ENCODE measurements at regions not wholly inside any gene's neighbourhood (a gene's known extent, or its start where the extent isn't known, plus 50 kb on each side); places are given as distances from the start of the nearest gene placed in this dataset.

GRCh38 chr11:39809833-39810232, 1649.6 kb downstream of the LRRC4C start:
- intact Hi-C loops (cut with DNase I) = no loop called here
- H3K9me3 ChIP-seq = no peaks in the 10 kb centered on the region
- H3K36me3 ChIP-seq = no peaks in the 10 kb centered on the region
- H3K27me3 ChIP-seq = no peaks in the 10 kb centered on the region
- H3K4me3 ChIP-seq = no peak overlapping the region
- DNase-seq (ENCODE audit: extremely low spot score in 2 of 2) = no peak
- no peaks in the 10 kb centered on the region for H3K4me1 ChIP-seq
- no peak overlapping the region for H3K27ac ChIP-seq
- no peak for TF ChIP-seq POLR2A (IDR thresholded peaks at IDR 0.05)

DNA sequence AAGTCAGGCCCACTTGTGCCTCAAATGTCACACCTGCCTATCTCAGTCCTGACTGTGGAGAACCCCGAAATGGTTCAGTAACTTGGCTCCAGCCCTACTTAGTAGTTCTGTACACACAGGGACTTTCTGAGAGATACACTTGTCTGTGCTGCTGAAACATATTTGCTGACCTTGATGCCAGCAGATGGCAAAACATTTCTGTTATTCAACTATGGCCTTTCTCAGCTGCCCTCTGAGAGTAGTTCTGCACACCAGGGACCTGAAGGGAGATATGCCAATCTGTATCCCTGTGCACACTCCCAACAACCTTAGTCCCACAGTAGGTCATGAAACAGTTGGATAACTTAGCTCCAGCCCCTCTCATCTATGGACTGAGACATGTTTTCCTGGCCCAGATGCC, 1651.5 kb downstream of the LRRC4C start:
- TF ChIP-seq, protein P1, sequence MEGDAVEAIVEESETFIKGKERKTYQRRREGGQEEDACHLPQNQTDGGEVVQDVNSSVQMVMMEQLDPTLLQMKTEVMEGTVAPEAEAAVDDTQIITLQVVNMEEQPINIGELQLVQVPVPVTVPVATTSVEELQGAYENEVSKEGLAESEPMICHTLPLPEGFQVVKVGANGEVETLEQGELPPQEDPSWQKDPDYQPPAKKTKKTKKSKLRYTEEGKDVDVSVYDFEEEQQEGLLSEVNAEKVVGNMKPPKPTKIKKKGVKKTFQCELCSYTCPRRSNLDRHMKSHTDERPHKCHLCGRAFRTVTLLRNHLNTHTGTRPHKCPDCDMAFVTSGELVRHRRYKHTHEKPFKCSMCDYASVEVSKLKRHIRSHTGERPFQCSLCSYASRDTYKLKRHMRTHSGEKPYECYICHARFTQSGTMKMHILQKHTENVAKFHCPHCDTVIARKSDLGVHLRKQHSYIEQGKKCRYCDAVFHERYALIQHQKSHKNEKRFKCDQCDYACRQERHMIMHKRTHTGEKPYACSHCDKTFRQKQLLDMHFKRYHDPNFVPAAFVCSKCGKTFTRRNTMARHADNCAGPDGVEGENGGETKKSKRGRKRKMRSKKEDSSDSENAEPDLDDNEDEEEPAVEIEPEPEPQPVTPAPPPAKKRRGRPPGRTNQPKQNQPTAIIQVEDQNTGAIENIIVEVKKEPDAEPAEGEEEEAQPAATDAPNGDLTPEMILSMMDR (IDR thresholded peaks at IDR 0.05) = no peak
- TF ChIP-seq POLR2A (IDR thresholded peaks at IDR 0.05) = no peak
- TF ChIP-seq POLR2AphosphoS5 (IDR thresholded peaks at IDR 0.05; ENCODE audit: insufficient read depth in 1 of 2, low read depth in 1 of 2) = no peak
- Histone ChIP-seq H3K9me3 (no peaks in the 10 kb centered on the region), H3K4me3 (no peak overlapping the region), H3K36me3 (no peaks in the 10 kb centered on the region), H3K27me3 (no peaks in the 10 kb centered on the region), H3K4me1 (no peaks in the 10 kb centered on the region), H3K27ac (no peak overlapping the region)
- intact Hi-C loops (cut with DNase I) = no loop called here
- no peak for DNase-seq (ENCODE audit: extremely low spot score in 2 of 2)

- H3K27me3 ChIP-seq = no peaks in the 10 kb centered on the region
- DNase-seq (ENCODE audit: extremely low spot score in 2 of 2) = no peak
- H3K36me3 ChIP-seq = no peaks in the 10 kb centered on the region
- intact Hi-C loops (cut with DNase I) = no loop called here
- no peak overlapping the region for H3K4me3 ChIP-seq
- no peak overlapping the region for H3K27ac ChIP-seq
- H3K4me1 ChIP-seq = no peaks in the 10 kb centered on the region
- TF ChIP-seq, protein P1 (IDR thresholded peaks at IDR 0.05) = no peak
- TF ChIP-seq POLR2A (IDR thresholded peaks at IDR 0.05) (no peak), POLR2AphosphoS5 (IDR thresholded peaks at IDR 0.05; ENCODE audit: insufficient read depth in 1 of 2, low read depth in 1 of 2) (no peak)
- no peaks in the 10 kb centered on the region for H3K9me3 ChIP-seq
Observed at GRCh38 chr11:39806652-39807051, 1652.8 kb downstream of the LRRC4C start.

DNA sequence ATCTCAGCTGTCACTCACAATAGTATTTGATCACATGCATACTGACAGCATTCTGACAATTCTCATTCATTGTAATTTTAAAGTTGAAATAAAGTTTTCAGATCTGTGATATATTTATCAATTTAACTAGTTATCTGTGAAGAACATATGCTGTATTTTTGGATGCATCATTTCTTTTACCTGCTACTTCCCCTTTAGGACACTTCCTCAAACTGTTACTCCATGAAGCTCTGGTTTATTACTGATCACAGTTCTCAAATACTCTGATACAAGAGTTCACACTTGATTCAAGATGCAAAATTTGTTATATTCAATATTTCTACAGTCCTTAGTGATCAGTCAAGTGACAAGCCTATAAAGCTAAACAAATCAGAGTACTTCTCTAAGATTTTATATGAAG, 1655.2 kb downstream of the LRRC4C start:
- intact Hi-C loops (cut with DNase I) = no loop called here
- no peak for DNase-seq (ENCODE audit: extremely low spot score in 2 of 2)
- Histone ChIP-seq H3K4me1 (no peaks in the 10 kb centered on the region), H3K27me3 (no peaks in the 10 kb centered on the region), H3K27ac (no peak overlapping the region), H3K9me3 (no peaks in the 10 kb centered on the region), H3K4me3 (no peak overlapping the region), H3K36me3 (no peaks in the 10 kb centered on the region)
- TF ChIP-seq POLR2AphosphoS5 (IDR thresholded peaks at IDR 0.05; ENCODE audit: insufficient read depth in 1 of 2, low read depth in 1 of 2) (no peak), POLR2A (IDR thresholded peaks at IDR 0.05) (no peak)
- TF ChIP-seq, protein P1 (IDR thresholded peaks at IDR 0.05) = no peak

GRCh38 chr11:39786682-39787081, 1672.8 kb downstream of the LRRC4C start:
- H3K27ac ChIP-seq = no peak overlapping the region
- DNase-seq (ENCODE audit: extremely low spot score in 2 of 2) = no peak
- intact Hi-C loops (cut with DNase I) = no loop called here
- H3K9me3 ChIP-seq = no peaks in the 10 kb centered on the region
- TF ChIP-seq, protein P1 (IDR thresholded peaks at IDR 0.05) = no peak
- TF ChIP-seq POLR2A (IDR thresholded peaks at IDR 0.05) (no peak), POLR2AphosphoS5 (IDR thresholded peaks at IDR 0.05; ENCODE audit: insufficient read depth in 1 of 2, low read depth in 1 of 2) (no peak)
- no peak overlapping the region for H3K4me3 ChIP-seq
- H3K4me1 ChIP-seq = no peaks in the 10 kb centered on the region
- H3K27me3 ChIP-seq = no peaks in the 10 kb centered on the region
- H3K36me3 ChIP-seq = no peaks in the 10 kb centered on the region

GRCh38 chr11:39786281-39786680, 1673.2 kb downstream of the LRRC4C start:
- intact Hi-C loops (cut with DNase I) = no loop called here
- no peaks in the 10 kb centered on the region for H3K4me1 ChIP-seq
- no peak overlapping the region for H3K4me3 ChIP-seq
- H3K27me3 ChIP-seq = no peaks in the 10 kb centered on the region
- H3K9me3 ChIP-seq = no peaks in the 10 kb centered on the region
- no peak overlapping the region for H3K27ac ChIP-seq
- no peaks in the 10 kb centered on the region for H3K36me3 ChIP-seq
- TF ChIP-seq, protein P1 (IDR thresholded peaks at IDR 0.05) = no peak
- TF ChIP-seq POLR2A (IDR thresholded peaks at IDR 0.05) (no peak), POLR2AphosphoS5 (IDR thresholded peaks at IDR 0.05; ENCODE audit: insufficient read depth in 1 of 2, low read depth in 1 of 2) (no peak)
- DNase-seq (ENCODE audit: extremely low spot score in 2 of 2) = no peak
